ENCODE measurements at regions not wholly inside any gene's neighbourhood (a gene's known extent, or its start where the extent isn't known, plus 50 kb on each side); places are given as distances from the start of the nearest gene placed in this dataset.
"Not testable (repeated sequence)": the region's sequence is repeated elsewhere in the genome, so short reads cannot be mapped to it uniquely, and the experiment has no call there.

DNA sequence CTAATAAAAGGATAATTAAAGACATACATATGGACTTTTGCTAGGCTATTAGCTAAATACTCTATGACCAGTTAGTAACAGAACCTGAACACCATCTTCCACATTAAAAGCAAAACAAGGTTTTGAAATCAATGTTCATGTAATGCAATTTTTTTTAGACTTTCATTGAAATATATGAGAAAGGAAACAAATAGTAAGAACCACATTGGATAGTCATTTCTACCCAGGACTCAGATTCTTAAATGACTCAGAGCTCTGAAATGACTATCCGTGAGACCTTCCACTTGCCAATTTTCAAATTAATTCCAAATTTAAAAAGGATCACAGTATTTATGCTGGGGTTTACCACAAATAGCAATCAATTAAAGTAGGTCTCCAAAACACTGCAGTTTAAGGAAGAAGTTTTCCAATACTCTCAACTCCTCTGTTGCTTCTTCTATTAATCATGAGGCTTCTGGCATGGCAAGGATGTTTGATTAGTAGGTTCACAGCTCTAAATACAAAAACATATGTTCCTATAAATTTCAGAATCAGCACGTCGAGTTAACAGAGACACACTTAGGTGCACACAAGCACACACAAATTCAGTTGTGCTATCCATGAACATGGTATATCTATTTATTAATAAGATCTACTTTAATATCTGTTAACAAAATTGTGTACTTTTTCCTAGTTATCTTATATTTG, 841.0 kb downstream of the RNF144A start (continued):
- TF ChIP-seq CBFA2T3 (IDR thresholded peaks at IDR 0.05) (no peak), GTF2E2 (tag; IDR thresholded peaks at IDR 0.05) (no peak), NR2C1 (IDR thresholded peaks at IDR 0.05) (no peak), NR2C1 (tag; IDR thresholded peaks at IDR 0.05) (no peak), ZNF347 (CRISPR knock-in tag; IDR thresholded peaks at IDR 0.05; ENCODE audit: low read depth) (no peak), FOSL1 (tag; conservative IDR thresholded peaks at IDR 0.05) (no peak), ESRRA (IDR thresholded peaks at IDR 0.05; ENCODE audit: borderline replicate concordance, low read depth) (no peak)

DNA sequence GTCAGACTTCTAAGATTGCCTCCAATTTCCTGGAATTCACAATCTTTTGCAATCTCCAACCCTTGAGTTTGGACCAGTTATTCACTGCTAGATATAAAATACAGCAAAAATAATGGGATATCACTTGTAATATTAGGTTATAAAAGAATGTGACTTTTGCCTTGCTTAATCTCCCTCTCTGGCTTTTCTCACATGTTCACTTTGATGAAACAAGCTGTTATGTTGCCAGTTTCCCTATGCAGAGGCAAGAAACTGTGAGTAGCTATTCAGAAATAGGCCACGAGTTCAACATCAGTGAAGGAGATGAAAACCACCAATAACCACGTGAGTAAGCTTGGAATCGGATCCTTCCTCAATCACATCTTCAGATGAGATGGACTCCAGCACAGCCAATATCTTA, 842.7 kb downstream of the RNF144A start:
- DNase-seq (ENCODE audit: extremely low read depth in 1 of 4, low spot score in 3 of 4) = no peak
- H3K27ac ChIP-seq (ENCODE audit: extremely low read depth, low read depth, low read length) = no peak overlapping the region
- H3K27me3 ChIP-seq (ENCODE audit: control insufficient read depth in 2 of 2, insufficient read depth in 2 of 2, low read length in 2 of 2) = no peaks in the 10 kb centered on the region
- H2AFZ ChIP-seq (ENCODE audit: low read depth, low read length) = no peak overlapping the region
- ChIA-PET CTCF (ENCODE audit: low intra/inter-chr PET ratio) (no interaction called here), POLR2A (interaction anchor here (0.6 kb wide), 1 partner anchor 1135 kb away, joined by 3 read pairs; no protein-coding TSS in a partner anchor)
- in situ Hi-C loops (cut with MboI) = no loop called here
- no peaks in the 10 kb centered on the region; the same call in 1 of the 2 replicates for H3K9me3 ChIP-seq (replicated peaks; ENCODE audit: control insufficient read depth, insufficient read depth, low read depth, low read length)
- ATAC-seq = no peak
- 0% methylated on average over 3 of the region's 3 CpGs for WGBS (ENCODE audit: insufficient coverage, low coverage, missing lambda C conversion rate)
- no peaks in the 10 kb centered on the region for H3K9me1 ChIP-seq (ENCODE audit: control insufficient read depth, insufficient read depth, low read length)
- intact Hi-C loops (cut with micrococcal nuclease) = no loop called here
- H4K20me1 ChIP-seq (replicated peaks; ENCODE audit: control insufficient read depth, insufficient read depth, low read length) = no peaks in the 10 kb centered on the region
- H3K9ac ChIP-seq (ENCODE audit: insufficient read depth in 1 of 2, low read depth in 2 of 2, low read length in 2 of 2) = no peak overlapping the region
- no peaks in the 10 kb centered on the region for H3K36me3 ChIP-seq (ENCODE audit: control insufficient read depth, insufficient read depth, low read length)
- H3K79me2 ChIP-seq (ENCODE audit: control insufficient read depth, insufficient read depth, low read length) = no peaks in the 10 kb centered on the region
- H3K4me2 ChIP-seq (ENCODE audit: insufficient read depth, low read length) = no peak overlapping the region
- H3K4me3 ChIP-seq = no peak overlapping the region
- FAIRE-seq = no peak
- TF ChIP-seq HCFC1 (IDR thresholded peaks at IDR 0.05; ENCODE audit: low read depth, low read length) (no peak), SNIP1 (IDR thresholded peaks at IDR 0.05; ENCODE audit: low read depth) (no peak), ZNF507 (tag; conservative IDR thresholded peaks at IDR 0.05) (no peak), ARNT (IDR thresholded peaks at IDR 0.05) (no peak), HNRNPUL1 (IDR thresholded peaks at IDR 0.05; ENCODE audit: low read length) (no peak)
- H3K4me1 ChIP-seq (replicated peaks in 1 of 2; ENCODE audit: control insufficient read depth in 2 of 2, insufficient read depth in 2 of 2, low read length in 2 of 2) = no peaks in the 10 kb centered on the region
- BruUV-seq (replicated peaks) = no TSS peak

DNA sequence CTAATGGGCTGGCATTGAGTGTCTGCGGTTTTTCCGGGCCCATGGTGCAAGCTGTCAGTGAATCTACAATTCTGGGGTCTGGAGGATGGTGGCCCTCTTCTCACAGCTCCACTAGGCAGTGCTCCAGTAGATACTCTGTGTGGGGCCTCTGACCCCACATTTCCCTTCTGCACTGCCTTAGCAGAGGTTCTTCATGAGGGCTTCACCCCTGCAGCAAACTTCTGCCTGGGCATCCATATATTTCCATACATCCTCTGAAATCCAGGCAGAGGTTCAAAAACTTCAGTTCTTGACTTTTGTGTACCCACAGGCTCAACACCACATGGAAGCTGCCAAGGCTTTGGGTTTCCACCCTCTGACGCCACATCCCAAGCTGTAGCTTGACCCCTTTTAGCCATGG, 846.2 kb downstream of the RNF144A start:
- H3K36me3 ChIP-seq (ENCODE audit: control insufficient read depth, insufficient read depth, low read length) = not testable (repeated sequence)

More for the DNA sequence above, 846.2 kb downstream of the RNF144A start:
- in situ Hi-C loops (cut with MboI); H3K27ac ChIP-seq (ENCODE audit: extremely low read depth, low read depth, low read length); H3K9me1 ChIP-seq (ENCODE audit: control insufficient read depth, insufficient read depth, low read length); DNase-seq (ENCODE audit: extremely low read depth in 1 of 4, low spot score in 3 of 4); H3K9ac ChIP-seq (ENCODE audit: insufficient read depth in 1 of 2, low read depth in 2 of 2, low read length in 2 of 2); H3K4me1 ChIP-seq (replicated peaks in 1 of 2; ENCODE audit: control insufficient read depth in 2 of 2, insufficient read depth in 2 of 2, low read length in 2 of 2); ATAC-seq; BruUV-seq (replicated peaks); intact Hi-C loops (cut with micrococcal nuclease); H3K4me3 ChIP-seq; H3K79me2 ChIP-seq (ENCODE audit: control insufficient read depth, insufficient read depth, low read length); H3K9me3 ChIP-seq (replicated peaks; ENCODE audit: control insufficient read depth, insufficient read depth, low read depth, low read length); H4K20me1 ChIP-seq (replicated peaks; ENCODE audit: control insufficient read depth, insufficient read depth, low read length); CTCF ChIA-PET (ENCODE audit: low intra/inter-chr PET ratio); H2AFZ ChIP-seq (ENCODE audit: low read depth, low read length); H3K27me3 ChIP-seq (ENCODE audit: control insufficient read depth in 2 of 2, insufficient read depth in 2 of 2, low read length in 2 of 2); H3K4me2 ChIP-seq (ENCODE audit: insufficient read depth, low read length); FAIRE-seq: not testable (repeated sequence)
- 3% methylated on average over 3 of the region's 3 CpGs for WGBS (ENCODE audit: insufficient coverage, low coverage, missing lambda C conversion rate)
- POLR2A ChIA-PET = interaction anchor here (0.6 to 0.7 kb wide), 3 partner anchors 28 to 1869 kb away, joined by 3 to 4 read pairs (median 3); no protein-coding TSS in a partner anchor

All from K562 (cell line).